Activated CD8-positive, alpha-beta T cell treated with anti-CD3 and anti-CD28 coated beads for 36 hours (primary cell): ENCODE measurements at regions not wholly inside any gene's neighbourhood (a gene's known extent, or its start where the extent isn't known, plus 50 kb on each side); places are given as distances from the start of the nearest gene placed in this dataset.

Source experiments
- ATAC-seq: fragments of 200-7000 bp; cut with Tn5 transposase; one replicate; pipeline ENCODE4 v1.10.0; 2021; ENCODE audit warnings: mild to moderate bottlenecking, moderate library complexity
- CTCF ChIA-PET: fragments of 350-600 bp; sonication (Branson Sonifier 250); formaldehyde crosslinking; loops from one replicate; lab custom pipeline; 2021; ENCODE audit warnings: antibody characterized with exemption; lab: Charles Lee
- POLR2A ChIA-PET: fragments of 350-600 bp; sonication (Branson Sonifier 250); formaldehyde crosslinking; loops from one replicate; lab custom pipeline; 2021; ENCODE audit warnings: antibody characterized with exemption; lab: Charles Lee
- DNase-seq: peaks from one replicate; pipeline ENCODE4 v3.0.0-alpha.2; 2020
- H3K27ac Mint-ChIP-seq: one replicate; pipeline ENCODE4 v1.8.0; 2021; ENCODE audit warnings: mild to moderate bottlenecking, mixed read lengths
- H3K27me3 Mint-ChIP-seq: one replicate; pipeline ENCODE4 v1.8.0; 2021; ENCODE audit warnings: mixed read lengths
- H3K36me3 Mint-ChIP-seq: one replicate; pipeline ENCODE4 v1.8.0; 2021; ENCODE audit warnings: low read depth, mixed read lengths
- H3K4me1 Mint-ChIP-seq: one replicate; pipeline ENCODE4 v1.8.0; 2021; ENCODE audit warnings: low read depth, mixed read lengths
- H3K4me3 Mint-ChIP-seq: one replicate; pipeline ENCODE4 v1.8.0; 2021; ENCODE audit warnings: mild to moderate bottlenecking, moderate library complexity, mixed read lengths
- H3K9me3 Mint-ChIP-seq: one replicate; pipeline ENCODE4 v1.8.0; 2021; ENCODE audit warnings: mixed read lengths
- CTCF ChIP-seq: fragments of 200-600 bp; IDR thresholded peaks from one replicate; pipeline ENCODE4 v1.8.0; 2022; ENCODE audit warnings: antibody characterized with exemption, mild to moderate bottlenecking
- intact Hi-C: fragments of 100-400 bp; cut with micrococcal nuclease; formaldehyde crosslinking; loops from one replicate; pipeline ENCODE4 v1.10.0; 2022

DNA sequence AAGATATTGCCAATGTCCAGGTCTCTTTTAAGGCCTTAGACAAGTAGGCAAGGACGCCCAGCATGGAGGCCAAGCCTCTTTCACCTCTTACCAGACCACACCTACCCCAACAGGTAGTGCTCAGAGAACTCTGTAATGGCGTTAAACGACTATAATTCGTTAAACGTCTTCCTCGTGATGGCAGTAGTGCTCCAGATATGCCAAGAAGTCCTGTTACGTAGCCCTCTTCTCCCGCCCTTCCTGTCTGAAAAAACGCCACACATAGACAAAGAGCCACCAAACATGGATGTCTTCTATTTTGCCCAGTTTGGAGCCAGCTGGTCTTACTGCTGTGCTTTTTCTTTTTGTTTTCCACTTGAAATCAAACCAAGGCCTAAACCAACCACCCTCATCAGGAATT is 190.7 kb downstream of the OR13H1 start:
- TF ChIP-seq CTCF = no peak
- Mint-ChIP-seq H3K4me3 (no peak overlapping the region), H3K27ac (no peak overlapping the region), H3K4me1 (no peaks in the 10 kb centered on the region), H3K36me3 (peaks cover 2% of the 10 kb centered on the region), H3K9me3 (peaks cover under 1% of the 10 kb centered on the region), H3K27me3 (no peaks in the 10 kb centered on the region)
- intact Hi-C loops = no loop called here
- ChIA-PET CTCF (no interaction called here), POLR2A (no interaction called here)
- ATAC-seq (no peak), DNase-seq (no peak)

DNA sequence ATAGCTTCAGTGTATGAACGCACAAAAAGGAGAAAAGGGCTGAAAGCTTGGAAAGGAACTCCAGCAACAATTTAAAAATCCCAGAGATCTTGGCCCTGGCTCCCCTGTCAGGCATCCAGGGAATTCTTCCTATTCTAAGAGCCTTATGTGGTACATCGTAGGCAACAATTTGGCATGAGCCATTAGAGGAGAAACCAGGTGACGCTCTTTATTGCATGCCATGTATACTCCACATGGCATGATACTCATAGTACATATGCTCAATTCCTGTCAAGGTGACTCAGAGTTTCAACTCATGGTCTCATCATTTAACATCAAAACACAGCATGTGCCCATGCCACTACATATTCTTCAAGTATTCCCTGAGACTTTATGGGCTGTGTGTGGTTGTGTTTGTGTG is 191.3 kb downstream of the OR13H1 start:
- peaks cover 6% of the 10 kb centered on the region for H3K36me3 Mint-ChIP-seq
- no peaks in the 10 kb centered on the region for H3K4me1 Mint-ChIP-seq
- no peak for TF ChIP-seq CTCF
- no peak overlapping the region for H3K27ac Mint-ChIP-seq
- CTCF ChIA-PET = no interaction called here
- ATAC-seq = no peak
- H3K9me3 Mint-ChIP-seq = peaks cover 2% of the 10 kb centered on the region
- no peak overlapping the region for H3K4me3 Mint-ChIP-seq
- H3K27me3 Mint-ChIP-seq = no peaks in the 10 kb centered on the region
- intact Hi-C loops = no loop called here
- no peak for DNase-seq
- POLR2A ChIA-PET = no interaction called here

DNA sequence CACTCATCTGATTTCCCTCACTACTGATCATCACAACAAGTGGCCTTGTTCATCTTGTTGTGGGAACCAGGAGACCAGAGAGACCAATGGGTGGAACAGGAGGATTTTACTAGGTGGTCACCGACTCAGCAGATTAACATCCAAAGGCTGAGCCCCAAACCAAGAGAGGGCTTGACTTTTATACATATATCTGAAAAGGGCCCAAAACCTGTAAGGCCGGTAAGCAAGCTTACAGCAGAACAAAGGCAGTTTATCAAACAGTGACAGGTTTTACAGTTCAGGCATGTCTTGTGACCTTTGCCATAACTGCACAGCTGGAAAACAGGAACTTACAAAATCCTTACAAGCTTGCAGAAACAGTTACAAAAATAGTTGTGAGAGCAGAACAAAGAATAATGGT is 195.9 kb downstream of the OR13H1 start:
- Mint-ChIP-seq H3K27ac (no peak overlapping the region), H3K4me1 (no peaks in the 10 kb centered on the region), H3K27me3 (no peaks in the 10 kb centered on the region), H3K4me3 (no peak overlapping the region), H3K36me3 (peaks cover 16% of the 10 kb centered on the region), H3K9me3 (peaks cover 4% of the 10 kb centered on the region)
- DNase-seq = no peak
- no peak for TF ChIP-seq CTCF
- ATAC-seq = no peak
- CTCF ChIA-PET = no interaction called here
- intact Hi-C loops = no loop called here
- POLR2A ChIA-PET = no interaction called here

DNA sequence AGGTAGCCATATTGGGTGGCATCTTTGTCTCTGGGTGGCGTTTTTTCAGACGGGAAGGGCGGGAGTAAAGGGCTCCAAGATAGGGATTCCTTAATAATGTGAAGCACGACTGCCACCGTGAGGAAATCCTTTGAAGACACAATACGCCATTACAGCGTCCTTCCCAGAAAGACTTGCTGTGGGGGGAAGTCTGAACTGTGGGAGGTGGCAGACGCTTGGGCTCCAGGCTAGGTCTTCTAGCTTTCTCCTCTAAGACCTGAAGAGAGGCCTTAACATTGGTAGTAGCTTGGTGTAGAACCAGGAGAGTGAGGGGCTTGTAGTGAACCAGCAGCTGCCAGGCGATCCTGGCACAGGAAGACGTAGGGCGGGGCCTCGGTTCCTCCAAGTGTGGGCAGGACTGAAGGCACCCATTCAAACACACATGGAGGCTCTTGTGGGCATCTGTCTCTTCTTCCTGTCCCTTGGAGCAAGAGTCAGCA is 197.3 kb downstream of the OR13H1 start:
- Mint-ChIP-seq H3K27me3 (no peaks in the 10 kb centered on the region), H3K9me3 (peaks cover 4% of the 10 kb centered on the region), H3K4me3 (no peak overlapping the region), H3K4me1 (no peaks in the 10 kb centered on the region), H3K36me3 (peaks cover 17% of the 10 kb centered on the region), H3K27ac (no peak overlapping the region)
- ChIA-PET CTCF (no interaction called here), POLR2A (no interaction called here)
- intact Hi-C loops = no loop called here
- DNase-seq (no peak), ATAC-seq (no peak)
- TF ChIP-seq CTCF = no peak

- DNase-seq (no peak), ATAC-seq (no peak)
- H3K27ac Mint-ChIP-seq = no peak overlapping the region
- ChIA-PET POLR2A (no interaction called here), CTCF (no interaction called here)
- H3K4me3 Mint-ChIP-seq = no peak overlapping the region
- no peaks in the 10 kb centered on the region for H3K27me3 Mint-ChIP-seq
- peaks cover 10% of the 10 kb centered on the region for H3K36me3 Mint-ChIP-seq
- no peak for TF ChIP-seq CTCF
- no peaks in the 10 kb centered on the region for H3K9me3 Mint-ChIP-seq
- intact Hi-C loops = no loop called here
- no peaks in the 10 kb centered on the region for H3K4me1 Mint-ChIP-seq
These were observed 202.1 kb downstream of the OR13H1 start for GRCh38 chrX:131745942-131746489.
